ENCODE measurements at regions not wholly inside any gene's neighbourhood (a gene's known extent, or its start where the extent isn't known, plus 50 kb on each side); places are given as distances from the start of the nearest gene placed in this dataset.

DNA sequence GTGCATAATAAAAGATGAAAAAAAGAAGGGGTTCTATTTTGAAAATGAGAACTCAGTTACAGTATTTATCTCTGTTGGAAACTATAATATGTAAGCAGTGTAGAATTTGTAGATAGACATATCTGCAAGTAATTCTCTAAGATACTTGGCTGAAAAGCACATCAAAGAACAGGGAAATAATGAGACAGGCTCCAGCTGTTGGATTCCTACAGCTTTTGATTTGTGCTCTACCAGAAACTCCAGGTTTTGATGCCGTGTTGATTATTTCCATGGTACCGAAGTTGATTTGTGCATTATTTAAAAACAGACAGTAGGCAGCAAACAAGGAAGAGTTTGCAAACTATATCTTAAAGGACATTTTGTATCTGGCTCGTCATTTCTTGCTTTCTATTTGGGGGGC lies 2098.7 kb upstream of the WWC1 start:
- TF ChIP-seq CTCF (IDR thresholded peaks at IDR 0.05; ENCODE audit: poor library complexity) (no peak), EZH2 (IDR thresholded peaks at IDR 0.05; ENCODE audit: borderline replicate concordance) (no peak)

Data from hepatocyte (in vitro differentiated cells).